HFFc6 (cell line): ENCODE measurements at regions not wholly inside any gene's neighbourhood (a gene's known extent, or its start where the extent isn't known, plus 50 kb on each side); places are given as distances from the start of the nearest gene placed in this dataset.

Experiments used
- DNase-seq: peaks from one replicate; pipeline ENCODE4 v3.0.0-alpha.2; 2018
- H3K27ac Mint-ChIP-seq: 2 replicates; pipeline ENCODE4 v1.8.0; 2020; ENCODE audit warnings: mild to moderate bottlenecking, mixed read lengths
- H3K27me3 Mint-ChIP-seq: 2 replicates; pipeline ENCODE4 v1.8.0; 2021; ENCODE audit warnings: mild to moderate bottlenecking, moderate library complexity, mixed read lengths; ENCODE audit not compliant: insufficient read depth
- H3K36me3 Mint-ChIP-seq: 2 replicates; pipeline ENCODE4 v1.8.0; 2021; ENCODE audit warnings: low read depth, mixed read lengths
- H3K4me1 Mint-ChIP-seq: 2 replicates; pipeline ENCODE4 v1.8.0; 2020; ENCODE audit warnings: low read depth, mixed read lengths
- H3K4me3 Mint-ChIP-seq: 2 replicates; pipeline ENCODE4 v1.8.0; 2020; ENCODE audit warnings: mild to moderate bottlenecking, moderate library complexity, mixed read lengths
- H3K9me3 Mint-ChIP-seq: 2 replicates; pipeline ENCODE4 v1.8.0; 2020; ENCODE audit warnings: mild to moderate bottlenecking, mixed read lengths
- TF ChIP-seq, protein P1 (sequence below): fragments of 200-600 bp; sonication (generic); IDR thresholded peaks from 2 replicates; pipeline ENCODE4 v1.5.0; 2021; ENCODE audit warnings: antibody characterized with exemption, mild to moderate bottlenecking

DNA sequence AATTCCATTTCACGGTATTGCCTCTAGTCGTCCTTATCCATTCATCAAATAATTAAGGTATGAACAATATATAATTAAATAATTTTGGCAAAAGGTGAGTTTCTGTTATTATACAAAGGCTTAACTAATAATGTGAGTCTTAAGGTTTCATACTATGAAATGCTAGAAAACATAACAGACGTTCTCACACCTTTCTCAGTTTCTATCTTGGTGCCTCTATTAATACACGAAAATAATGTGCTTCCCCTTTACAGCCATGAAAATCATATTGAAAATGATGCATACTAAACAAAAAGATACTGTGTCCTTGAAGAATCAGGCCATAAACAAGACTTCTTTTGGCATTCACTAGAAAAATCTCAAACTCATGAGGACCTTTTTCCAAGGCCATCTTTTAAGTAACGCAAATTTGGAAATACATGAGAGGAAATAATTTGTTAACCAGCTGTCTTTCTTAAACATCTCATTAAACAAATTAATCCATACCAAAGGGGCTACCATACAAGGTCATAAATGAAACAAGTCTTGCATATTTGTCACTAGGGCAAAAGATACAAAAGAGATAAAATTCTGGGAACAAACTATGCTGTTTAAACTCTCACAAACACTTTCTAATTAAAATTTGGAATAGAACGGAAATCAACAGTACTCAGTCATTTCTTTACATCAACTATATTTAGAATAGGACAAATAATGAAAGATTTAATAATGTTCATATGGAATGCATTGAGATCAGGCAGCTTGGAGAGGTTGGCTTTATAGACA lies 53.9 kb upstream of the CAV2 start:
- Mint-ChIP-seq H3K4me1 (peaks cover 99% of the 10 kb centered on the region), H3K9me3 (no peaks in the 10 kb centered on the region), H3K27ac (peak overlapping the region; percentile 0; the same call in 1 of the 2 replicates), H3K4me3 (no peak overlapping the region), H3K27me3 (no peaks in the 10 kb centered on the region), H3K36me3 (peaks cover 5% of the 10 kb centered on the region)
- TF ChIP-seq, protein P1, sequence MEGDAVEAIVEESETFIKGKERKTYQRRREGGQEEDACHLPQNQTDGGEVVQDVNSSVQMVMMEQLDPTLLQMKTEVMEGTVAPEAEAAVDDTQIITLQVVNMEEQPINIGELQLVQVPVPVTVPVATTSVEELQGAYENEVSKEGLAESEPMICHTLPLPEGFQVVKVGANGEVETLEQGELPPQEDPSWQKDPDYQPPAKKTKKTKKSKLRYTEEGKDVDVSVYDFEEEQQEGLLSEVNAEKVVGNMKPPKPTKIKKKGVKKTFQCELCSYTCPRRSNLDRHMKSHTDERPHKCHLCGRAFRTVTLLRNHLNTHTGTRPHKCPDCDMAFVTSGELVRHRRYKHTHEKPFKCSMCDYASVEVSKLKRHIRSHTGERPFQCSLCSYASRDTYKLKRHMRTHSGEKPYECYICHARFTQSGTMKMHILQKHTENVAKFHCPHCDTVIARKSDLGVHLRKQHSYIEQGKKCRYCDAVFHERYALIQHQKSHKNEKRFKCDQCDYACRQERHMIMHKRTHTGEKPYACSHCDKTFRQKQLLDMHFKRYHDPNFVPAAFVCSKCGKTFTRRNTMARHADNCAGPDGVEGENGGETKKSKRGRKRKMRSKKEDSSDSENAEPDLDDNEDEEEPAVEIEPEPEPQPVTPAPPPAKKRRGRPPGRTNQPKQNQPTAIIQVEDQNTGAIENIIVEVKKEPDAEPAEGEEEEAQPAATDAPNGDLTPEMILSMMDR, result no peak
- DNase-seq, result no peak

DNA sequence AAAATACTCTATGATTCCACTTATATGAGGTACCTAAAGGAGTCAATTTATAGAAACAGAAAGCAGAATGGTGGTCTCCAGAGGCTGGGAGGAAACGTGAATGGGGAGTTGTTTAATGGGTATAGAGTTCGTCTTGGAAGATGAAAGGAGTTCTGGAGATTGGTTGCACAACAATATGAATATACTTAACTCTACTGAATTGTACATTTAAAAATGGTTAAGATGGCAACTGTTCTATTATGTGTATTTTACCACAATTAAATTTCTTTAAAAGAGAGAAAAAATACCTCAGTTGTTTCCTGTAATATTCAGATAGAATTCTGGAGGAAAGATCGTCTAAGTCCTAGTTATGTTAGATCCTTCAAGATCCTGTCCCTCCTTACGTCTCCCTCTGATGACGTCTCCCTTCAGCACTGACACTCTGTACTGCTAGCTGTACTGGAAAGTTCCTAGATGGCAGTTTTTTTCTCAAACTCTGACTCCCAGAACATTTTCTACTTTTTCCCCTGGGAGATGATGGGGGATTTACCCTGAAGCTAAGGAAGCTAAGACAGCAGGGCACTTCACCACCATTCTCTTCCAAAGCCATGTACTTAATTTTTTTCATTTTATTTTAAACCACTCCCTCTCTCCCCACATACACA lies 53.2 kb upstream of the CAV2 start:
- Mint-ChIP-seq H3K9me3 (no peaks in the 10 kb centered on the region), H3K36me3 (peaks cover 5% of the 10 kb centered on the region), H3K4me1 (peaks cover 92% of the 10 kb centered on the region), H3K27ac (peak overlapping the region; percentile 47), H3K4me3 (no peak overlapping the region), H3K27me3 (no peaks in the 10 kb centered on the region)
- DNase-seq, result no peak
- TF ChIP-seq, protein P1, result no peak

DNA sequence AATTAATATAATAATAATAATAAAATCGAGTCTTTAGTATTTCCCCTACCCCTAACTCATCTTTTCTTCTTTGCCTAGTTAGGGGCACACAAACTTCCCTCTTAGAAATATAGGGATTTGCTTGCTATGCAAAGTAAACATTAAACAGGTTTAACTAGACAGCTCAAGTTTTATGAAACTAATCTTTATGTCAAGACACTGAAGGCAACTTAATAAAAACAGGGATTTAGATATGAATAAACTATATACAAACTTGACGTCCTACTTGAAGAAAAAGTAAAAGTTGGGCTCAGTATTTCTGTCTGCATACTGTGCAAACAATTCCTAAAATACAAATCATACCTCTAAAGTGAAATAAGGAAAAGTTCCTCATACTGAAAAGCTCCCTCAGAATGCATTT lies 52.1 kb upstream of the CAV2 start:
- H3K4me3 Mint-ChIP-seq, result no peak overlapping the region
- H3K36me3 Mint-ChIP-seq, result peaks cover 5% of the 10 kb centered on the region
- peaks cover 81% of the 10 kb centered on the region for H3K4me1 Mint-ChIP-seq
- no peaks in the 10 kb centered on the region for H3K9me3 Mint-ChIP-seq
- TF ChIP-seq, protein P1, result no peak
- no peak for DNase-seq
- H3K27me3 Mint-ChIP-seq, result no peaks in the 10 kb centered on the region
- peak overlapping the region; percentile 77; the same call in 1 of the 2 replicates for H3K27ac Mint-ChIP-seq

DNA sequence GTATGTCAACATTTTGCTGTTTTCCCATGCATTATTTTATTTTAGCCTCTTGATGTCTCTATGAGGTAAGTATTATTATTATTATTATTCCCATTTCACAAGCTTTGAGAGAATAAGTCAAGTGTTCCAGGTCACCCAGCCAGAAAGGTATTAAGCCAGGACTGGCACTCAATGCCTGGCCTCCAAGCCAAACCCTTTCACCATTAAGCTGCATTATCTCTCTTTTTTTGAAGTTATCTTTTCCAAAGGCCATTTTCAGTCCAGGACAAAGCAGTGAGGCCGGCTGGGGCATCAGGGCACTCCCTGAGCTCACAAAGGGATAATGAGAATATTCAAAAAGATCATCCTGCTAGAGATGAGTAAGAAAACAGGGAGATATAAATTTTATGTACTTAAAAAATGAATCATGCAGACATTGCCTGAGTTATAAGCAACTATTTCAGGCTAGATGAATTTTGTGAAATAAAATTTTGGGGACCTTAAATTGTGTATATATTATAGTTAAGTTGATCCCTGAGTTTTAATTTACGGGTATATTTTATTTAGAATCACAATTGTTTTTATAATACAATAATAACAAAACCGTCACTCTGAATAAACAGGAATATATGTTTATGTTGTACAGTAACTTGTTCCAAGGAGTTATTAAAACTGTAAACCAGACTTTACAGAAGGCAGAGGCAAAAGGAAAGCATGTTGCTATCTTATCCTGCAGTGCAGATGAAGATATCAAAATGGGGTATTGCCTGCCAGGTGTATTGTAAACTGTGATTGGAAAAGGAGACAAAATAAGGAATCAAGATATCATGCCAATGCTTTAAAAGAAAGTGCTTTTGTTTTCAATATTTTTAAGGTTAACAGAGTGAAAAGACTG lies 51.3 kb upstream of the CAV2 start:
- no peak for DNase-seq
- peaks cover 73% of the 10 kb centered on the region for H3K4me1 Mint-ChIP-seq
- peaks cover 5% of the 10 kb centered on the region for H3K36me3 Mint-ChIP-seq
- peak overlapping the region; percentile 31; the same call in 1 of the 2 replicates for H3K4me3 Mint-ChIP-seq
- H3K9me3 Mint-ChIP-seq, result no peaks in the 10 kb centered on the region
- TF ChIP-seq, protein P1, result no peak
- no peaks in the 10 kb centered on the region for H3K27me3 Mint-ChIP-seq
- H3K27ac Mint-ChIP-seq, result peak overlapping the region; percentile 77

DNA sequence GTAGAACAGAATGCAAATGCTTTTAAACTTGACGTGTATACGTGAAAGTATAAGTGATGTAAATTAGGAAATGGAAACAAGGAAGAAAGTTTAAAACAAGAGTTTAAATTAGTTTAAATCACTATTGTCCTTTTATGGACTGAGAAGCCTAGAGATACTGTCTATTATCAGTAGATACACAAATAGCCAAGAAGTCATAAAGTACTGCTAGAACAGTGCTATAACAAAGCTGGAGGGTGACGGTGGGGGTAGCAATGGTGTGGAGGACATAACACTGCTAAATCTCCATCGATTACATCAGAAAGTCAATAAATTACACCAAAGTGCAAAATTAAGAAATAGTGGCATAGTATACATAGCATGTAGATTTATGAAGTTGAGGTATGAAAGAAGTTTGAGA lies 50.1 kb upstream of the CAV2 start:
- H3K4me3 Mint-ChIP-seq, result no peak overlapping the region
- no peak overlapping the region for H3K27ac Mint-ChIP-seq
- DNase-seq, result no peak
- TF ChIP-seq, protein P1, result no peak
- peaks cover 3% of the 10 kb centered on the region for H3K36me3 Mint-ChIP-seq
- H3K4me1 Mint-ChIP-seq, result peaks cover 70% of the 10 kb centered on the region
- H3K27me3 Mint-ChIP-seq, result no peaks in the 10 kb centered on the region
- no peaks in the 10 kb centered on the region for H3K9me3 Mint-ChIP-seq
